ENCODE measurements at regions not wholly inside any gene's neighbourhood (a gene's known extent, or its start where the extent isn't known, plus 50 kb on each side); places are given as distances from the start of the nearest gene placed in this dataset.

- no peak for TF ChIP-seq POLR2A (IDR thresholded peaks at IDR 0.05; ENCODE audit: extremely low read depth, insufficient read length)
- no peak for TF ChIP-seq CTCF (IDR thresholded peaks at IDR 0.05; ENCODE audit: low read depth, low read length)
Observed at GRCh38 chr2:125874564-125874963, 781.4 kb upstream of the GYPC start.

Measured in NB4 (cell line).